ENCODE measurements at regions not wholly inside any gene's neighbourhood (a gene's known extent, or its start where the extent isn't known, plus 50 kb on each side); places are given as distances from the start of the nearest gene placed in this dataset.

GRCh38 chr11:127679816-127680545, 679.4 kb upstream of the KIRREL3 start:
- Histone ChIP-seq H3K36me3 (ENCODE audit: control insufficient read depth in 1 of 2, insufficient read depth in 2 of 2, low read depth in 1 of 2, low read length in 2 of 2) (no peaks in the 10 kb centered on the region), H2BK12ac (ENCODE audit: low read length in 2 of 2) (no peak overlapping the region), H3K4me2 (ENCODE audit: low read length, poor library complexity, severe bottlenecking) (no peak overlapping the region), H4K91ac (ENCODE audit: low read length) (no peak overlapping the region), H3K79me1 (replicated peaks; ENCODE audit: low read length, poor library complexity, severe bottlenecking) (no peaks in the 10 kb centered on the region), H3K27ac (ENCODE audit: low read length, poor library complexity, severe bottlenecking) (no peak overlapping the region), H2BK5ac (ENCODE audit: low read depth, low read length, poor library complexity, severe bottlenecking) (no peak overlapping the region), H2BK120ac (ENCODE audit: low read depth, low read length) (no peak overlapping the region), H3K9ac (ENCODE audit: low read length) (no peak overlapping the region), H3K27me3 (ENCODE audit: control insufficient read depth in 1 of 2, insufficient read depth in 1 of 2, low read length in 2 of 2) (no peaks in the 10 kb centered on the region), H3K23ac (ENCODE audit: low read length in 2 of 2) (no peak overlapping the region), H3K9me3 (ENCODE audit: control insufficient read depth, low read length) (peaks cover 6% of the 10 kb centered on the region), H3K4ac (ENCODE audit: low read depth in 1 of 2, low read length in 2 of 2) (no peak overlapping the region), H4K8ac (ENCODE audit: low read length) (no peak overlapping the region), H3K4me3 (ENCODE audit: insufficient read depth in 1 of 2, low read depth in 1 of 2, low read length in 2 of 2) (no peak overlapping the region), H2AFZ (ENCODE audit: low read depth, low read length) (no peak overlapping the region), H2BK15ac (ENCODE audit: low read depth, poor library complexity, severe bottlenecking) (no peak overlapping the region), H3K18ac (ENCODE audit: low read depth in 1 of 2, low read length in 2 of 2) (no peak overlapping the region), H3K4me1 (ENCODE audit: control insufficient read depth, insufficient read depth, low read depth, low read length) (no peaks in the 10 kb centered on the region), H3K14ac (ENCODE audit: low read length in 2 of 2) (no peak overlapping the region), H2AK5ac (ENCODE audit: low read length, severe bottlenecking) (no peak overlapping the region)
- DNase-seq = no peak
- WGBS = 76% methylated on average over 4 of the region's 8 CpGs

DNA sequence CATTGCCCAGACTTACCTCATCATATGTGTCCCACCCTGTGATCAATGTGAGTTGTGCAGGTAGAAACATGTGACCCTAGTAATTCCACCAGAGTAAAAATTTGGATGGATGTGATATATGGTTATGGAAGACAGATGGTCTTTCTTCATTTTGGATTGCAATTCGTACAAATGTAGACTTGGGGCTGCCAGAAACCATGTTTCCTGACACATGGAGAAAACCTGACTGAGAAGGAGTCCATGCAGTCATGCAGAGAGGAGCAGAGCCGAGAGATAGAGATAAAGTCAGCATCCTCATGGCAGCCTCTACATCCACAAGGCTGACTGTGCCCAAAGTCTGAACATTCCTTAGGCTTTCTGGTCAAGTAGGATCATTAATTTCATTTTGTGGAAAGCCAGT, 678.1 kb upstream of the KIRREL3 start:
- Histone ChIP-seq H2BK5ac (ENCODE audit: low read depth, low read length, poor library complexity, severe bottlenecking) (no peak overlapping the region), H2BK12ac (ENCODE audit: low read length in 2 of 2) (no peak overlapping the region), H3K79me1 (replicated peaks; ENCODE audit: low read length, poor library complexity, severe bottlenecking) (no peaks in the 10 kb centered on the region), H2BK120ac (ENCODE audit: low read depth, low read length) (no peak overlapping the region), H3K9ac (ENCODE audit: low read length) (no peak overlapping the region), H3K23ac (ENCODE audit: low read length in 2 of 2) (no peak overlapping the region), H3K27me3 (ENCODE audit: control insufficient read depth in 1 of 2, insufficient read depth in 1 of 2, low read length in 2 of 2) (no peaks in the 10 kb centered on the region), H3K4ac (ENCODE audit: low read depth in 1 of 2, low read length in 2 of 2) (no peak overlapping the region), H4K91ac (ENCODE audit: low read length) (no peak overlapping the region), H3K4me1 (ENCODE audit: control insufficient read depth, insufficient read depth, low read depth, low read length) (no peaks in the 10 kb centered on the region), H2AK5ac (ENCODE audit: low read length, severe bottlenecking) (no peak overlapping the region), H3K18ac (ENCODE audit: low read depth in 1 of 2, low read length in 2 of 2) (no peak overlapping the region), H2AFZ (ENCODE audit: low read depth, low read length) (no peak overlapping the region), H2BK15ac (ENCODE audit: low read depth, poor library complexity, severe bottlenecking) (no peak overlapping the region), H3K4me3 (ENCODE audit: insufficient read depth in 1 of 2, low read depth in 1 of 2, low read length in 2 of 2) (no peak overlapping the region), H4K8ac (ENCODE audit: low read length) (no peak overlapping the region), H3K4me2 (ENCODE audit: low read length, poor library complexity, severe bottlenecking) (no peak overlapping the region), H3K14ac (ENCODE audit: low read length in 2 of 2) (no peak overlapping the region), H3K9me3 (ENCODE audit: control insufficient read depth, low read length) (peaks cover 3% of the 10 kb centered on the region), H3K27ac (ENCODE audit: low read length, poor library complexity, severe bottlenecking) (no peak overlapping the region), H3K36me3 (ENCODE audit: control insufficient read depth in 1 of 2, insufficient read depth in 2 of 2, low read depth in 1 of 2, low read length in 2 of 2) (no peaks in the 10 kb centered on the region)
- 53% methylated on average over 2 of the region's 2 CpGs for WGBS
- no peak for DNase-seq

DNA sequence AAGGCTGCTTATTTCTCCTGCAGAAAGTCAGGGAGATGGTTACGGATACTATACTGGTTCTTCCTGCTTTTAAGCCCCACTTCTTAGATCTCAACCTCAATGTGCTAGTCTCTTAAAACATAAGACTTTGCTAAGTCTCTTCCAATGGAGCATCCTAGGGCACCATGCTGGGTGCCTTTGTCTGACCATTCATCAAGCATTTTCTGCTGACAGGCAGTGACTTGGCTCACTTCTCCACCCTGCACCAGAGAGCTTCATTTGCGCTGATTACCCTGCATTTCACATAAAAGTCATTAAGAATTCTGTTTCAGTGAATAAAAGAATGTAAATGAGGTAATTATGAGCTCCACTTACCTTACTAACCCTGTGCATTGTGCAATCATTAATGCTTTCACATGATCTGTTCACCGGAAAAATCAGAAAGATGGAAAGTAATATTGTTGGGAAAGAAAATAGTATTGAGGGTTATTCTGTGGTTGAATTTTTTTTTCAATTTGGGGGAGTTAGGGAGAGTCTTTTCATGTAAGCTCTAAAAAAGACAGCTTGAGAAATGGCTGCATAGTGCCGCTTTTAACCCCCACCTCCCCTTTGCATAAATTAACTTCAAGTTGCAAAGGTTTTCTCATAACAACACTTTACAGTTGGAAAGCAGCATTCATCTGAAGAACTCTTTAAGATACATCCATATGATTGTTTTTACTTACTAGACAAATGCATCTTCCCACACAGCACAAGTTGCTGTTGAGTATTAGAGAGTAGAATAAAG, 677.3 kb upstream of the KIRREL3 start:
- Histone ChIP-seq H2BK5ac (ENCODE audit: low read depth, low read length, poor library complexity, severe bottlenecking) (no peak overlapping the region), H3K27me3 (ENCODE audit: control insufficient read depth in 1 of 2, insufficient read depth in 1 of 2, low read length in 2 of 2) (no peaks in the 10 kb centered on the region), H2BK120ac (ENCODE audit: low read depth, low read length) (no peak overlapping the region), H3K9me3 (ENCODE audit: control insufficient read depth, low read length) (peaks cover 3% of the 10 kb centered on the region), H2AK5ac (ENCODE audit: low read length, severe bottlenecking) (no peak overlapping the region), H3K4ac (ENCODE audit: low read depth in 1 of 2, low read length in 2 of 2) (no peak overlapping the region), H3K36me3 (ENCODE audit: control insufficient read depth in 1 of 2, insufficient read depth in 2 of 2, low read depth in 1 of 2, low read length in 2 of 2) (no peaks in the 10 kb centered on the region), H3K79me1 (replicated peaks; ENCODE audit: low read length, poor library complexity, severe bottlenecking) (no peaks in the 10 kb centered on the region), H3K18ac (ENCODE audit: low read depth in 1 of 2, low read length in 2 of 2) (no peak overlapping the region), H3K14ac (ENCODE audit: low read length in 2 of 2) (no peak overlapping the region), H3K23ac (ENCODE audit: low read length in 2 of 2) (no peak overlapping the region), H3K27ac (ENCODE audit: low read length, poor library complexity, severe bottlenecking) (no peak overlapping the region), H4K8ac (ENCODE audit: low read length) (no peak overlapping the region), H2AFZ (ENCODE audit: low read depth, low read length) (no peak overlapping the region), H2BK15ac (ENCODE audit: low read depth, poor library complexity, severe bottlenecking) (no peak overlapping the region), H3K9ac (ENCODE audit: low read length) (no peak overlapping the region), H3K4me3 (ENCODE audit: insufficient read depth in 1 of 2, low read depth in 1 of 2, low read length in 2 of 2) (no peak overlapping the region), H3K4me2 (ENCODE audit: low read length, poor library complexity, severe bottlenecking) (no peak overlapping the region), H4K91ac (ENCODE audit: low read length) (no peak overlapping the region), H2BK12ac (ENCODE audit: low read length in 2 of 2) (no peak overlapping the region), H3K4me1 (ENCODE audit: control insufficient read depth, insufficient read depth, low read depth, low read length) (no peaks in the 10 kb centered on the region)
- 100% methylated on average over 3 of the region's 4 CpGs for WGBS
- no peak for DNase-seq

GRCh38 chr11:127675581-127675980, 675.0 kb upstream of the KIRREL3 start:
- Histone ChIP-seq H3K14ac (ENCODE audit: low read length in 2 of 2) (no peak overlapping the region), H3K4me1 (ENCODE audit: control insufficient read depth, insufficient read depth, low read depth, low read length) (no peaks in the 10 kb centered on the region), H2BK120ac (ENCODE audit: low read depth, low read length) (no peak overlapping the region), H3K79me1 (replicated peaks; ENCODE audit: low read length, poor library complexity, severe bottlenecking) (no peaks in the 10 kb centered on the region), H3K4me2 (ENCODE audit: low read length, poor library complexity, severe bottlenecking) (no peak overlapping the region), H3K27me3 (ENCODE audit: control insufficient read depth in 1 of 2, insufficient read depth in 1 of 2, low read length in 2 of 2) (no peaks in the 10 kb centered on the region), H3K9me3 (ENCODE audit: control insufficient read depth, low read length) (peaks cover 6% of the 10 kb centered on the region), H2AK5ac (ENCODE audit: low read length, severe bottlenecking) (no peak overlapping the region), H3K4ac (ENCODE audit: low read depth in 1 of 2, low read length in 2 of 2) (no peak overlapping the region), H3K9ac (ENCODE audit: low read length) (no peak overlapping the region), H2BK5ac (ENCODE audit: low read depth, low read length, poor library complexity, severe bottlenecking) (no peak overlapping the region), H2BK12ac (ENCODE audit: low read length in 2 of 2) (no peak overlapping the region), H3K18ac (ENCODE audit: low read depth in 1 of 2, low read length in 2 of 2) (no peak overlapping the region), H3K4me3 (ENCODE audit: insufficient read depth in 1 of 2, low read depth in 1 of 2, low read length in 2 of 2) (no peak overlapping the region), H3K27ac (ENCODE audit: low read length, poor library complexity, severe bottlenecking) (no peak overlapping the region), H4K91ac (ENCODE audit: low read length) (peak overlapping the region; percentile 39), H3K36me3 (ENCODE audit: control insufficient read depth in 1 of 2, insufficient read depth in 2 of 2, low read depth in 1 of 2, low read length in 2 of 2) (no peaks in the 10 kb centered on the region), H2AFZ (ENCODE audit: low read depth, low read length) (no peak overlapping the region), H2BK15ac (ENCODE audit: low read depth, poor library complexity, severe bottlenecking) (no peak overlapping the region), H4K8ac (ENCODE audit: low read length) (no peak overlapping the region), H3K23ac (ENCODE audit: low read length in 2 of 2) (no peak overlapping the region)
- DNase-seq = peak; percentile 5
- WGBS = 69% methylated on average over 2 of the region's 2 CpGs

All from mesenchymal stem cell (in vitro differentiated cells and primary cell).